ENCODE measurements at regions not wholly inside any gene's neighbourhood (a gene's known extent, or its start where the extent isn't known, plus 50 kb on each side); places are given as distances from the start of the nearest gene placed in this dataset.

GRCh38 chr1:199946305-199947155, 81.0 kb upstream of the NR5A2 start:
- TF ChIP-seq, protein P1, sequence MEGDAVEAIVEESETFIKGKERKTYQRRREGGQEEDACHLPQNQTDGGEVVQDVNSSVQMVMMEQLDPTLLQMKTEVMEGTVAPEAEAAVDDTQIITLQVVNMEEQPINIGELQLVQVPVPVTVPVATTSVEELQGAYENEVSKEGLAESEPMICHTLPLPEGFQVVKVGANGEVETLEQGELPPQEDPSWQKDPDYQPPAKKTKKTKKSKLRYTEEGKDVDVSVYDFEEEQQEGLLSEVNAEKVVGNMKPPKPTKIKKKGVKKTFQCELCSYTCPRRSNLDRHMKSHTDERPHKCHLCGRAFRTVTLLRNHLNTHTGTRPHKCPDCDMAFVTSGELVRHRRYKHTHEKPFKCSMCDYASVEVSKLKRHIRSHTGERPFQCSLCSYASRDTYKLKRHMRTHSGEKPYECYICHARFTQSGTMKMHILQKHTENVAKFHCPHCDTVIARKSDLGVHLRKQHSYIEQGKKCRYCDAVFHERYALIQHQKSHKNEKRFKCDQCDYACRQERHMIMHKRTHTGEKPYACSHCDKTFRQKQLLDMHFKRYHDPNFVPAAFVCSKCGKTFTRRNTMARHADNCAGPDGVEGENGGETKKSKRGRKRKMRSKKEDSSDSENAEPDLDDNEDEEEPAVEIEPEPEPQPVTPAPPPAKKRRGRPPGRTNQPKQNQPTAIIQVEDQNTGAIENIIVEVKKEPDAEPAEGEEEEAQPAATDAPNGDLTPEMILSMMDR (conservative IDR thresholded peaks at IDR 0.05 in 1 of 2, IDR thresholded peaks at IDR 0.05 in 1 of 2; ENCODE audit: extremely low read depth in 1 of 2, insufficient read depth in 1 of 2, low read depth in 1 of 2, low read length in 2 of 2): no peak
- no peak for TF ChIP-seq EZH2 (IDR thresholded peaks at IDR 0.05; ENCODE audit: borderline replicate concordance, low read length)
